ENCODE measurements at regions not wholly inside any gene's neighbourhood (a gene's known extent, or its start where the extent isn't known, plus 50 kb on each side); places are given as distances from the start of the nearest gene placed in this dataset.

DNA sequence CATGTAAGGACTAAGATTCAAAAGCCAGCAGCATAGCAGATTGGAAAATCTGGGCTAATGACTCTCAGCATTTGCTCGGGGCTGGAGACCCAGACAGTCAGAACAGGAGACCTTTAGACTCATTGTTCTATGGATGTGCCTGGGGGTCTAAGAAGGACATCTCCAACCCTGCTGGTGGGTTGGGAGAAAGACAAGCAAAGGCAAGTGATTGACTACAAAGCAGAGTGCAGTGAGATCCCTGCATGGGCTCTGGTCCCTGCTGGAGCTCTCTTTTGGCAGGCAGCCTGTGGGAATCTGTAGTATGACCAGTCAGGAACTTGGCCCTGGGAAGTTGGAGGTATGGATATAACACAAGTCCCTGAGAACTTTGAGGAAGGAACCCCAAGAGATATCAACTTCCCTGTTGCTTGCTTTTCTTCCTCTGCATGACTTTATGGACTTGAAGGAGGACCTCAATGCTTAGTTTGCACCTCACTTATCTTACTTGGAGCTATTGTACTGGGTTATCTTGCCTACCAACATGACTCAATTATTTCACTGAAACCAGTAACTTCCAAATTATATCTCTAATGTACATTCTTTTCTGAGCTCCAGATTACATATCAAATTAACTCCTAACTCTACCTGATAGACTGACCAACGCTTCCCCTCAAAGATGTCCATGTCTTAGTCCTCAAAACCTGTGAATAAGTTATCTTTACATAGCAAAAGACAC, 236.0 kb downstream of the CYRIA start:
- no peak for TF ChIP-seq POLR2A (IDR thresholded peaks at IDR 0.05)
- TF ChIP-seq, protein P1, sequence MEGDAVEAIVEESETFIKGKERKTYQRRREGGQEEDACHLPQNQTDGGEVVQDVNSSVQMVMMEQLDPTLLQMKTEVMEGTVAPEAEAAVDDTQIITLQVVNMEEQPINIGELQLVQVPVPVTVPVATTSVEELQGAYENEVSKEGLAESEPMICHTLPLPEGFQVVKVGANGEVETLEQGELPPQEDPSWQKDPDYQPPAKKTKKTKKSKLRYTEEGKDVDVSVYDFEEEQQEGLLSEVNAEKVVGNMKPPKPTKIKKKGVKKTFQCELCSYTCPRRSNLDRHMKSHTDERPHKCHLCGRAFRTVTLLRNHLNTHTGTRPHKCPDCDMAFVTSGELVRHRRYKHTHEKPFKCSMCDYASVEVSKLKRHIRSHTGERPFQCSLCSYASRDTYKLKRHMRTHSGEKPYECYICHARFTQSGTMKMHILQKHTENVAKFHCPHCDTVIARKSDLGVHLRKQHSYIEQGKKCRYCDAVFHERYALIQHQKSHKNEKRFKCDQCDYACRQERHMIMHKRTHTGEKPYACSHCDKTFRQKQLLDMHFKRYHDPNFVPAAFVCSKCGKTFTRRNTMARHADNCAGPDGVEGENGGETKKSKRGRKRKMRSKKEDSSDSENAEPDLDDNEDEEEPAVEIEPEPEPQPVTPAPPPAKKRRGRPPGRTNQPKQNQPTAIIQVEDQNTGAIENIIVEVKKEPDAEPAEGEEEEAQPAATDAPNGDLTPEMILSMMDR (IDR thresholded peaks at IDR 0.05), result no peak

Data from thyroid gland (tissue), 4 donors.